IMR-90 (cell line): ENCODE measurements at regions not wholly inside any gene's neighbourhood (a gene's known extent, or its start where the extent isn't known, plus 50 kb on each side); places are given as distances from the start of the nearest gene placed in this dataset.

ENCODE experiments used
- ATAC-seq: fragments of 200-7000 bp; cut with Tn5 transposase; 2 replicates; pipeline ENCODE4 v1.9.1; 2020; ENCODE audit warnings: low read depth, mild to moderate bottlenecking, moderate library complexity
- BruUV-seq: library from RNA; stranded (reverse); fragments of 400-500 nt; replicated peaks from 2 replicates; lab custom pipeline; 2021; lab: Mats Ljungman, UMichigan
- CTCF ChIA-PET: fragments of 300-600 bp; formaldehyde crosslinking; extraction: SDS; loops from one replicate; lab custom pipeline; 2021; ENCODE audit warnings: antibody characterized with exemption; lab: Yijun Ruan, JAX
- POLR2A ChIA-PET: fragments of 300-600 bp; sonication (Branson Sonifier 250); formaldehyde crosslinking; loops from one replicate; lab custom pipeline; 2022; ENCODE audit warnings: antibody characterized with exemption; ENCODE audit not compliant: unreplicated experiment; lab: Charles Lee
- DNase-seq: peaks from one replicate; pipeline ENCODE4 v3.0.0; 2013
- H2AFZ ChIP-seq: replicated peaks from 2 replicates; pipeline ENCODE3; 2013; ENCODE audit warnings: low read length, mild to moderate bottlenecking; ENCODE audit not compliant: poor library complexity
- H2AK5ac ChIP-seq: 2 replicates; pipeline ENCODE4 v1.6.1; 2013; ENCODE audit warnings: low read depth, low read length, inconsistent platforms
- H2AK9ac ChIP-seq: replicated peaks from 2 replicates; pipeline ENCODE3; 2013; ENCODE audit warnings: mild to moderate bottlenecking, low read depth, low read length, moderate library complexity; ENCODE audit not compliant: poor library complexity
- H2BK120ac ChIP-seq: 2 replicates; pipeline ENCODE4 v1.6.1; 2013; ENCODE audit warnings: low read depth, low read length, inconsistent platforms
- H2BK15ac ChIP-seq: 3 replicates; pipeline ENCODE4 v1.6.1; 2013; ENCODE audit warnings: low read depth, low read length, inconsistent platforms
- H2BK20ac ChIP-seq: 2 replicates; pipeline ENCODE4 v1.6.1; 2013; ENCODE audit warnings: low read depth, mild to moderate bottlenecking, inconsistent platforms, low read length, moderate library complexity
- H2BK5ac ChIP-seq: 2 replicates; pipeline ENCODE4 v1.6.1; 2013; ENCODE audit warnings: mild to moderate bottlenecking, low read depth, low read length, inconsistent platforms; ENCODE audit not compliant: poor library complexity, severe bottlenecking
- H3K14ac ChIP-seq: replicated peaks from 2 replicates; pipeline ENCODE4 v1.6.1; 2013; ENCODE audit warnings: low read depth, low read length, inconsistent platforms
- H3K18ac ChIP-seq: 2 replicates; pipeline ENCODE4 v1.6.1; 2013; ENCODE audit warnings: low read depth, low read length, control low read depth
- H3K23ac ChIP-seq: 2 replicates; pipeline ENCODE4 v1.6.1; 2013; ENCODE audit warnings: low read depth, low read length, inconsistent platforms
- H3K27ac ChIP-seq: 2 replicates; pipeline ENCODE4 v1.5.1; 2013; ENCODE audit warnings: mild to moderate bottlenecking, control low read depth, low read length; ENCODE audit not compliant: insufficient read depth
- H3K27me3 ChIP-seq: 2 replicates; pipeline ENCODE4 v1.6.1; 2013; ENCODE audit warnings: low read length; ENCODE audit not compliant: control insufficient read depth, insufficient read depth
- H3K36me3 ChIP-seq: 2 replicates; pipeline ENCODE4 v1.6.1; 2013; ENCODE audit warnings: low read length, mixed read lengths; ENCODE audit not compliant: control insufficient read depth, insufficient read depth
- H3K4ac ChIP-seq: 2 replicates; pipeline ENCODE4 v1.6.1; 2013; ENCODE audit warnings: low read depth, low read length, inconsistent platforms
- H3K4me1 ChIP-seq: 2 replicates; pipeline ENCODE4 v1.6.1; 2013; ENCODE audit warnings: low read length, mixed read lengths; ENCODE audit not compliant: control insufficient read depth, insufficient read depth
- H3K4me2 ChIP-seq: 2 replicates; pipeline ENCODE4 v1.6.1; 2013; ENCODE audit warnings: low read depth, mild to moderate bottlenecking, control low read depth, low read length, moderate library complexity
- H3K4me3 ChIP-seq: 2 replicates; pipeline ENCODE4 v1.5.1; 2013; ENCODE audit warnings: low read depth, mild to moderate bottlenecking, control low read depth, low read length, moderate library complexity; ENCODE audit not compliant: insufficient read depth
- H3K56ac ChIP-seq: 2 replicates; pipeline ENCODE4 v1.6.1; 2013; ENCODE audit warnings: low read length, inconsistent platforms; ENCODE audit not compliant: insufficient read depth; ENCODE audit errors: extremely low read depth
- H3K79me1 ChIP-seq, 2 experiments: 2 replicates each; pipeline ENCODE4 v1.6.1; 2013; ENCODE audit warnings: low read length in 2 of 2, inconsistent platforms in 1 of 2, low read depth in 1 of 2
- H3K9ac ChIP-seq: 2 replicates; pipeline ENCODE4 v1.6.1; 2013; ENCODE audit warnings: low read depth, low read length, control low read depth
- H3K9me1 ChIP-seq: 2 replicates; pipeline ENCODE4 v1.6.1; 2013; ENCODE audit warnings: low read length, inconsistent platforms; ENCODE audit not compliant: insufficient read depth
- H3K9me3 ChIP-seq: 2 replicates; pipeline ENCODE4 v1.6.1; 2013; ENCODE audit warnings: low read length; ENCODE audit not compliant: control insufficient read depth, insufficient read depth
- H4K20me1 ChIP-seq: 2 replicates; pipeline ENCODE4 v1.6.1; 2013; ENCODE audit warnings: low read length, inconsistent platforms; ENCODE audit not compliant: insufficient read depth
- H4K5ac ChIP-seq: 2 replicates; pipeline ENCODE4 v1.6.1; 2013; ENCODE audit warnings: mild to moderate bottlenecking, low read depth, low read length, control low read depth
- H4K8ac ChIP-seq, 2 experiments: 2 replicates each; pipeline ENCODE4 v1.6.1; 2013; ENCODE audit warnings: low read depth in 2 of 2, low read length in 2 of 2, control low read depth in 1 of 2, inconsistent platforms in 1 of 2
- H4K91ac ChIP-seq: 2 replicates; pipeline ENCODE4 v1.6.1; 2013; ENCODE audit warnings: low read depth, low read length, inconsistent platforms; ENCODE audit not compliant: insufficient read depth
- BHLHE40 ChIP-seq: fragments of 150-350 bp; IDR thresholded peaks from 2 replicates; pipeline ENCODE4 v1.6.1; 2016; ENCODE audit warnings: mild to moderate bottlenecking, low read depth, low read length
- CEBPB ChIP-seq: IDR thresholded peaks from 2 replicates; pipeline ENCODE4 v1.6.1; 2012; ENCODE audit warnings: low read depth, low read length, improper control_type of control experiment
- CHD1 ChIP-seq: IDR thresholded peaks from 2 replicates; pipeline ENCODE4 v1.6.1; 2012; ENCODE audit warnings: low read depth, low read length, improper control_type of control experiment
- ELK1 ChIP-seq: fragments of 150-350 bp; IDR thresholded peaks from 2 replicates; pipeline ENCODE4 v1.6.1; 2016; ENCODE audit warnings: low read depth, mild to moderate bottlenecking, low read length, moderate library complexity, borderline replicate concordance
- FOS ChIP-seq: fragments of 150-350 bp; IDR thresholded peaks from 2 replicates; pipeline ENCODE4 v1.6.1; 2016; ENCODE audit warnings: low read depth, low read length
- MAFK ChIP-seq: IDR thresholded peaks from 2 replicates; pipeline ENCODE4 v1.6.1; 2012; ENCODE audit warnings: low read depth, low read length, improper control_type of control experiment
- MAZ ChIP-seq: IDR thresholded peaks from 2 replicates; pipeline ENCODE4 v1.6.1; 2012; ENCODE audit warnings: low read depth, mild to moderate bottlenecking, low read length, improper control_type of control experiment, moderate library complexity, borderline replicate concordance
- MXI1 ChIP-seq: IDR thresholded peaks from 2 replicates; pipeline ENCODE4 v1.6.1; 2012; ENCODE audit warnings: low read depth, mild to moderate bottlenecking, low read length, moderate library complexity, borderline replicate concordance
- NFE2L2 ChIP-seq: fragments of 150-350 bp; IDR thresholded peaks from 2 replicates; pipeline ENCODE4 v1.6.1; 2016; ENCODE audit warnings: low read depth, mild to moderate bottlenecking, low read length
- POLR2A ChIP-seq: IDR thresholded peaks from 2 replicates; pipeline ENCODE4 v1.6.1; 2012; ENCODE audit warnings: mild to moderate bottlenecking, low read depth, low read length
- RAD21 ChIP-seq: IDR thresholded peaks from 2 replicates; pipeline ENCODE4 v1.6.1; 2012; ENCODE audit warnings: low read length, improper control_type of control experiment
- RFX5 ChIP-seq: IDR thresholded peaks from 2 replicates; pipeline ENCODE4 v1.8.0; 2012; ENCODE audit warnings: low read depth, mild to moderate bottlenecking, low read length, moderate library complexity
- WGBS, 2 experiments: methylation state at CpG; one replicate each; pipeline versions ENCODE4 v1.1.5 to v1.1.7; 2013; ENCODE audit warnings: missing lambda C conversion rate in 2 of 2; ENCODE audit not compliant: insufficient read length in 1 of 2; ENCODE audit errors: extremely low coverage in 2 of 2; 5-methylcytosine and 5-hydroxymethylcytosine counted together
- dilution Hi-C: fragments of 300-500 bp; cut with HindIII; formaldehyde crosslinking; loops from one replicate; pipeline ENCODE4 v1.14.3; 2018; ENCODE audit warnings: low sequenced_read_pairs; ENCODE audit not compliant: unreplicated experiment
- in situ Hi-C: fragments of 300-500 bp; cut with MboI; formaldehyde crosslinking; loops from 3 replicates; pipeline ENCODE4 v1.14.3; 2019; ENCODE audit warnings: low sequenced_read_pairs, inconsistent platforms, mixed read lengths
- intact Hi-C: fragments of 100-400 bp; cut with micrococcal nuclease; formaldehyde crosslinking; loops from 2 replicates; pipeline ENCODE4 v1.10.0; 2022

- WGBS, 2 experiments, result no CpG with 5 or more reads among the region's 8 CpGs
- Histone ChIP-seq H3K9me1 (no peaks in the 10 kb centered on the region), H4K20me1 (no peaks in the 10 kb centered on the region), H3K18ac (no peak overlapping the region), H2BK5ac (no peak overlapping the region), H3K23ac (no peak overlapping the region), H3K4me2 (no peak overlapping the region), H4K8ac (no peak overlapping the region), H4K91ac (no peak overlapping the region), H3K56ac (no peak overlapping the region), H3K9ac (no peak overlapping the region), H3K27me3 (no peaks in the 10 kb centered on the region), H3K27ac (no peak overlapping the region), H2AK9ac (no peak overlapping the region), H3K36me3 (no peaks in the 10 kb centered on the region), H3K79me1 (no peaks in the 10 kb centered on the region), H2BK15ac (no peak overlapping the region), H3K4me1 (no peaks in the 10 kb centered on the region), H3K4me3 (no peak overlapping the region), H3K9me3 (no peaks in the 10 kb centered on the region), H2BK120ac (no peak overlapping the region), H3K4ac (no peak overlapping the region), H2AFZ (no peak overlapping the region), H2AK5ac (no peak overlapping the region), H3K14ac (no peak overlapping the region), H4K5ac (no peak overlapping the region), H2BK20ac (no peak overlapping the region)
- ATAC-seq (no peak), DNase-seq (no peak)
- TF ChIP-seq CHD1, result no peak
- no peak for TF ChIP-seq RFX5
- TF ChIP-seq CEBPB, result no peak
- TF ChIP-seq ELK1, result no peak
- no peak for TF ChIP-seq POLR2A
- no peak for TF ChIP-seq RAD21
- TF ChIP-seq MAFK, result no peak
- TF ChIP-seq MXI1, result no peak
- TF ChIP-seq FOS, result no peak
- TF ChIP-seq NFE2L2, result no peak
- no peak for TF ChIP-seq MAZ
- no peak for TF ChIP-seq BHLHE40
- ChIA-PET CTCF (no interaction called here), POLR2A (no interaction called here)
- in situ Hi-C loops, result no loop called here
- BruUV-seq, result no TSS peak
- dilution Hi-C loops, result no loop called here
- intact Hi-C loops, result no loop called here
These were observed 341.8 kb downstream of the ZNF326 start for GRCh38 chr1:90336552-90337324.
